SKM-1 (cell line): ENCODE measurements at regions not wholly inside any gene's neighbourhood (a gene's known extent, or its start where the extent isn't known, plus 50 kb on each side); places are given as distances from the start of the nearest gene placed in this dataset.
"Not testable (repeated sequence)": the region's sequence is repeated elsewhere in the genome, so short reads cannot be mapped to it uniquely, and the experiment has no call there.

Source experiments
- DNase-seq: peaks from one replicate; lab custom pipeline; 2025; ENCODE audit not compliant: unreplicated experiment; lab: John Stamatoyannopoulos, UW

GRCh38 chr20:11976966-11977365, 59.3 kb downstream of the BTBD3 start:
- DNase-seq = no peak

- DNase-seq = no peak
Observed at GRCh38 chr20:11978496-11978895, 60.8 kb downstream of the BTBD3 start.

- no peak for DNase-seq
Observed at GRCh38 chr20:11979306-11979990, 61.8 kb downstream of the BTBD3 start.

GRCh38 chr20:11980263-11980662, 62.6 kb downstream of the BTBD3 start:
- no peak for DNase-seq

GRCh38 chr20:11981366-11981947, 63.8 kb downstream of the BTBD3 start:
- DNase-seq = no peak

GRCh38 chr20:11982289-11982954, 64.7 kb downstream of the BTBD3 start:
- DNase-seq = no peak

GRCh38 chr20:11982955-11983470, 65.3 kb downstream of the BTBD3 start:
- no peak for DNase-seq

- no peak for DNase-seq
Observed at GRCh38 chr20:11986954-11987353, 69.3 kb downstream of the BTBD3 start.

GRCh38 chr20:11987526-11987925, 69.8 kb downstream of the BTBD3 start:
- DNase-seq = no peak

- DNase-seq = no peak
Observed at GRCh38 chr20:11989018-11989771, 71.5 kb downstream of the BTBD3 start.

GRCh38 chr20:11992426-11992825, 74.7 kb downstream of the BTBD3 start:
- no peak for DNase-seq

GRCh38 chr20:11993886-11994461, 76.3 kb downstream of the BTBD3 start:
- DNase-seq = no peak

GRCh38 chr20:11995805-11996567, 78.3 kb downstream of the BTBD3 start:
- no peak for DNase-seq

- not testable (repeated sequence) for DNase-seq
Observed at GRCh38 chr20:12004776-12005175, 87.1 kb downstream of the BTBD3 start.

- DNase-seq = peak; percentile 34
Observed at GRCh38 chr20:12012241-12013222, 94.8 kb downstream of the BTBD3 start.

- DNase-seq = no peak
Observed at GRCh38 chr20:12014276-12014675, 96.6 kb downstream of the BTBD3 start.

GRCh38 chr20:12014736-12015135, 97.0 kb downstream of the BTBD3 start:
- no peak for DNase-seq

- no peak for DNase-seq
Observed at GRCh38 chr20:12016291-12016690, 98.6 kb downstream of the BTBD3 start.

- no peak for DNase-seq
Observed at GRCh38 chr20:12019715-12020114, 102.0 kb downstream of the BTBD3 start.
